ENCODE measurements at regions not wholly inside any gene's neighbourhood (a gene's known extent, or its start where the extent isn't known, plus 50 kb on each side); places are given as distances from the start of the nearest gene placed in this dataset.

DNA sequence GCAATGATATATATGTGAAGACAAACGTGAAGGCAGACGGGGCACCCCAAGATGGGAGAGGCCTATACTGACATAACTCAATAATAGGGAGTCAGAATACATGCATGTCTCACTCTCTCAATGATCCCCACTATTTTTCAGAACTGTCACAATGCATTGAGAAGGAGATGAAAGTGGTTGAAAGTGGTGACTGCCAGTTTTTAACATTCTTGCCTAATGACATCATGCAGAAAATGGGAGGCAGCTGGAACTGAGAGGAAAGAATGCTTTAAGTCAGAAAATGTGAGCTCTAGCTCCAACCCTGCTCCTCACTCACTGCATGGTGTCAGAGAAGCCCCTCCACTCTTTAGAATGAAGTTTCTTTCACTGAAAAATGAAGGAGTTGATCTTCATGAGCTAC, 55.3 kb upstream of the P2RY1 start (continued):
- TF ChIP-seq, protein P1, sequence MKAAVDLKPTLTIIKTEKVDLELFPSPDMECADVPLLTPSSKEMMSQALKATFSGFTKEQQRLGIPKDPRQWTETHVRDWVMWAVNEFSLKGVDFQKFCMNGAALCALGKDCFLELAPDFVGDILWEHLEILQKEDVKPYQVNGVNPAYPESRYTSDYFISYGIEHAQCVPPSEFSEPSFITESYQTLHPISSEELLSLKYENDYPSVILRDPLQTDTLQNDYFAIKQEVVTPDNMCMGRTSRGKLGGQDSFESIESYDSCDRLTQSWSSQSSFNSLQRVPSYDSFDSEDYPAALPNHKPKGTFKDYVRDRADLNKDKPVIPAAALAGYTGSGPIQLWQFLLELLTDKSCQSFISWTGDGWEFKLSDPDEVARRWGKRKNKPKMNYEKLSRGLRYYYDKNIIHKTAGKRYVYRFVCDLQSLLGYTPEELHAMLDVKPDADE (IDR thresholded peaks at IDR 0.05) = no peak
- TF ChIP-seq, protein P2, sequence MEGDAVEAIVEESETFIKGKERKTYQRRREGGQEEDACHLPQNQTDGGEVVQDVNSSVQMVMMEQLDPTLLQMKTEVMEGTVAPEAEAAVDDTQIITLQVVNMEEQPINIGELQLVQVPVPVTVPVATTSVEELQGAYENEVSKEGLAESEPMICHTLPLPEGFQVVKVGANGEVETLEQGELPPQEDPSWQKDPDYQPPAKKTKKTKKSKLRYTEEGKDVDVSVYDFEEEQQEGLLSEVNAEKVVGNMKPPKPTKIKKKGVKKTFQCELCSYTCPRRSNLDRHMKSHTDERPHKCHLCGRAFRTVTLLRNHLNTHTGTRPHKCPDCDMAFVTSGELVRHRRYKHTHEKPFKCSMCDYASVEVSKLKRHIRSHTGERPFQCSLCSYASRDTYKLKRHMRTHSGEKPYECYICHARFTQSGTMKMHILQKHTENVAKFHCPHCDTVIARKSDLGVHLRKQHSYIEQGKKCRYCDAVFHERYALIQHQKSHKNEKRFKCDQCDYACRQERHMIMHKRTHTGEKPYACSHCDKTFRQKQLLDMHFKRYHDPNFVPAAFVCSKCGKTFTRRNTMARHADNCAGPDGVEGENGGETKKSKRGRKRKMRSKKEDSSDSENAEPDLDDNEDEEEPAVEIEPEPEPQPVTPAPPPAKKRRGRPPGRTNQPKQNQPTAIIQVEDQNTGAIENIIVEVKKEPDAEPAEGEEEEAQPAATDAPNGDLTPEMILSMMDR (conservative IDR thresholded peaks at IDR 0.05; ENCODE audit: low read depth in 2 of 2) = no peak
- TF ChIP-seq NANOG (IDR thresholded peaks at IDR 0.05; ENCODE audit: borderline replicate concordance) (no peak), STAT1 (IDR thresholded peaks at IDR 0.05; ENCODE audit: unreplicated experiment) (no peak), CREB1 (CRISPR knock-in tag; IDR thresholded peaks at IDR 0.05; ENCODE audit: low read depth) (no peak), ZNF331 (CRISPR knock-in tag; IDR thresholded peaks at IDR 0.05; ENCODE audit: low read depth) (no peak), ZNF114 (CRISPR knock-in tag; IDR thresholded peaks at IDR 0.05) (no peak), EZH2phosphoT487 (IDR thresholded peaks at IDR 0.05; ENCODE audit: unreplicated experiment) (no peak), JUNB (IDR thresholded peaks at IDR 0.05; ENCODE audit: unreplicated experiment) (no peak), POLR2AphosphoS5 (IDR thresholded peaks at IDR 0.05; ENCODE audit: low read depth) (no peak)
- TF ChIP-seq, protein P3, sequence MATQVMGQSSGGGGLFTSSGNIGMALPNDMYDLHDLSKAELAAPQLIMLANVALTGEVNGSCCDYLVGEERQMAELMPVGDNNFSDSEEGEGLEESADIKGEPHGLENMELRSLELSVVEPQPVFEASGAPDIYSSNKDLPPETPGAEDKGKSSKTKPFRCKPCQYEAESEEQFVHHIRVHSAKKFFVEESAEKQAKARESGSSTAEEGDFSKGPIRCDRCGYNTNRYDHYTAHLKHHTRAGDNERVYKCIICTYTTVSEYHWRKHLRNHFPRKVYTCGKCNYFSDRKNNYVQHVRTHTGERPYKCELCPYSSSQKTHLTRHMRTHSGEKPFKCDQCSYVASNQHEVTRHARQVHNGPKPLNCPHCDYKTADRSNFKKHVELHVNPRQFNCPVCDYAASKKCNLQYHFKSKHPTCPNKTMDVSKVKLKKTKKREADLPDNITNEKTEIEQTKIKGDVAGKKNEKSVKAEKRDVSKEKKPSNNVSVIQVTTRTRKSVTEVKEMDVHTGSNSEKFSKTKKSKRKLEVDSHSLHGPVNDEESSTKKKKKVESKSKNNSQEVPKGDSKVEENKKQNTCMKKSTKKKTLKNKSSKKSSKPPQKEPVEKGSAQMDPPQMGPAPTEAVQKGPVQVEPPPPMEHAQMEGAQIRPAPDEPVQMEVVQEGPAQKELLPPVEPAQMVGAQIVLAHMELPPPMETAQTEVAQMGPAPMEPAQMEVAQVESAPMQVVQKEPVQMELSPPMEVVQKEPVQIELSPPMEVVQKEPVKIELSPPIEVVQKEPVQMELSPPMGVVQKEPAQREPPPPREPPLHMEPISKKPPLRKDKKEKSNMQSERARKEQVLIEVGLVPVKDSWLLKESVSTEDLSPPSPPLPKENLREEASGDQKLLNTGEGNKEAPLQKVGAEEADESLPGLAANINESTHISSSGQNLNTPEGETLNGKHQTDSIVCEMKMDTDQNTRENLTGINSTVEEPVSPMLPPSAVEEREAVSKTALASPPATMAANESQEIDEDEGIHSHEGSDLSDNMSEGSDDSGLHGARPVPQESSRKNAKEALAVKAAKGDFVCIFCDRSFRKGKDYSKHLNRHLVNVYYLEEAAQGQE (IDR thresholded peaks at IDR 0.05; ENCODE audit: unreplicated experiment) = no peak

DNA sequence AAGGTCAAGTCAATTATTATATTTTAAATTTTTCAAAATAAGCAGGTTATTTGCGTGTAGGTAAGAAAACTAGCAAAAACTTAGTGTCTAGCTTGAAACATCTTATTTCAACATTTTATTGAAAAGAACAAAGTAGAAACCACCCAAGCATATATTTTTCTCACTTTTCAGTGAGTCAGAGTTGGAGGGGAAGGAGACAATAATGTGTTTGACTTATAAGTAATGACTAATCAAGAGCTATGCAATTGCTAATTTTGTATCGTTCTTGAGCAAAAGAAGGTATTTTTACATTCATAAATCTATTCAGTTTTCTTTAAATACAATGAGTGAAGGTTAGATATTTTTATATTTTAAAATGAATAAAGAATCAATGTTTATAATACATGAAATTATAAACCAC, 54.4 kb upstream of the P2RY1 start:
- Histone ChIP-seq H3K27me3 (ENCODE audit: insufficient read depth) (no peaks in the 10 kb centered on the region), H3K4me1 (ENCODE audit: insufficient read depth) (0 out of 2 replicates have a peak, but pooled peaks cover 5% of the 10 kb centered on the region), H3K79me2 (replicated peaks; ENCODE audit: insufficient read depth) (no peaks in the 10 kb centered on the region), H4K20me1 (replicated peaks; ENCODE audit: insufficient read depth) (no peaks in the 10 kb centered on the region), H3K9me2 (ENCODE audit: insufficient read depth) (peaks cover 4% of the 10 kb centered on the region), H3K27ac (ENCODE audit: low read depth) (no peak overlapping the region), H3F3A (replicated peaks; ENCODE audit: low read depth) (no peaks in the 10 kb centered on the region), H3K4me3 (no peak overlapping the region), H3K36me3 (ENCODE audit: insufficient read depth) (no peaks in the 10 kb centered on the region), H2AFZ (no peak overlapping the region), H3K4me2 (no peak overlapping the region)
- H3K36me3 Mint-ChIP-seq (ENCODE audit: low read depth) = peaks cover 12% of the 10 kb centered on the region; the same call in 2 of the 3 replicates
- ATAC-seq (no peak), DNase-seq (ENCODE audit: low spot score) (no peak)
- peaks cover 6% of the 10 kb centered on the region; the same call in 2 of the 3 replicates for H3K4me1 Mint-ChIP-seq
- no peaks in the 10 kb centered on the region for H3K27me3 Mint-ChIP-seq (ENCODE audit: insufficient read depth, low read depth, poor library complexity)
- no peak overlapping the region for H3K4me3 Mint-ChIP-seq
- H3K9me3 Mint-ChIP-seq = peaks cover 14% of the 10 kb centered on the region
- no peak overlapping the region for H3K27ac Mint-ChIP-seq
- TF ChIP-seq, protein P4, sequence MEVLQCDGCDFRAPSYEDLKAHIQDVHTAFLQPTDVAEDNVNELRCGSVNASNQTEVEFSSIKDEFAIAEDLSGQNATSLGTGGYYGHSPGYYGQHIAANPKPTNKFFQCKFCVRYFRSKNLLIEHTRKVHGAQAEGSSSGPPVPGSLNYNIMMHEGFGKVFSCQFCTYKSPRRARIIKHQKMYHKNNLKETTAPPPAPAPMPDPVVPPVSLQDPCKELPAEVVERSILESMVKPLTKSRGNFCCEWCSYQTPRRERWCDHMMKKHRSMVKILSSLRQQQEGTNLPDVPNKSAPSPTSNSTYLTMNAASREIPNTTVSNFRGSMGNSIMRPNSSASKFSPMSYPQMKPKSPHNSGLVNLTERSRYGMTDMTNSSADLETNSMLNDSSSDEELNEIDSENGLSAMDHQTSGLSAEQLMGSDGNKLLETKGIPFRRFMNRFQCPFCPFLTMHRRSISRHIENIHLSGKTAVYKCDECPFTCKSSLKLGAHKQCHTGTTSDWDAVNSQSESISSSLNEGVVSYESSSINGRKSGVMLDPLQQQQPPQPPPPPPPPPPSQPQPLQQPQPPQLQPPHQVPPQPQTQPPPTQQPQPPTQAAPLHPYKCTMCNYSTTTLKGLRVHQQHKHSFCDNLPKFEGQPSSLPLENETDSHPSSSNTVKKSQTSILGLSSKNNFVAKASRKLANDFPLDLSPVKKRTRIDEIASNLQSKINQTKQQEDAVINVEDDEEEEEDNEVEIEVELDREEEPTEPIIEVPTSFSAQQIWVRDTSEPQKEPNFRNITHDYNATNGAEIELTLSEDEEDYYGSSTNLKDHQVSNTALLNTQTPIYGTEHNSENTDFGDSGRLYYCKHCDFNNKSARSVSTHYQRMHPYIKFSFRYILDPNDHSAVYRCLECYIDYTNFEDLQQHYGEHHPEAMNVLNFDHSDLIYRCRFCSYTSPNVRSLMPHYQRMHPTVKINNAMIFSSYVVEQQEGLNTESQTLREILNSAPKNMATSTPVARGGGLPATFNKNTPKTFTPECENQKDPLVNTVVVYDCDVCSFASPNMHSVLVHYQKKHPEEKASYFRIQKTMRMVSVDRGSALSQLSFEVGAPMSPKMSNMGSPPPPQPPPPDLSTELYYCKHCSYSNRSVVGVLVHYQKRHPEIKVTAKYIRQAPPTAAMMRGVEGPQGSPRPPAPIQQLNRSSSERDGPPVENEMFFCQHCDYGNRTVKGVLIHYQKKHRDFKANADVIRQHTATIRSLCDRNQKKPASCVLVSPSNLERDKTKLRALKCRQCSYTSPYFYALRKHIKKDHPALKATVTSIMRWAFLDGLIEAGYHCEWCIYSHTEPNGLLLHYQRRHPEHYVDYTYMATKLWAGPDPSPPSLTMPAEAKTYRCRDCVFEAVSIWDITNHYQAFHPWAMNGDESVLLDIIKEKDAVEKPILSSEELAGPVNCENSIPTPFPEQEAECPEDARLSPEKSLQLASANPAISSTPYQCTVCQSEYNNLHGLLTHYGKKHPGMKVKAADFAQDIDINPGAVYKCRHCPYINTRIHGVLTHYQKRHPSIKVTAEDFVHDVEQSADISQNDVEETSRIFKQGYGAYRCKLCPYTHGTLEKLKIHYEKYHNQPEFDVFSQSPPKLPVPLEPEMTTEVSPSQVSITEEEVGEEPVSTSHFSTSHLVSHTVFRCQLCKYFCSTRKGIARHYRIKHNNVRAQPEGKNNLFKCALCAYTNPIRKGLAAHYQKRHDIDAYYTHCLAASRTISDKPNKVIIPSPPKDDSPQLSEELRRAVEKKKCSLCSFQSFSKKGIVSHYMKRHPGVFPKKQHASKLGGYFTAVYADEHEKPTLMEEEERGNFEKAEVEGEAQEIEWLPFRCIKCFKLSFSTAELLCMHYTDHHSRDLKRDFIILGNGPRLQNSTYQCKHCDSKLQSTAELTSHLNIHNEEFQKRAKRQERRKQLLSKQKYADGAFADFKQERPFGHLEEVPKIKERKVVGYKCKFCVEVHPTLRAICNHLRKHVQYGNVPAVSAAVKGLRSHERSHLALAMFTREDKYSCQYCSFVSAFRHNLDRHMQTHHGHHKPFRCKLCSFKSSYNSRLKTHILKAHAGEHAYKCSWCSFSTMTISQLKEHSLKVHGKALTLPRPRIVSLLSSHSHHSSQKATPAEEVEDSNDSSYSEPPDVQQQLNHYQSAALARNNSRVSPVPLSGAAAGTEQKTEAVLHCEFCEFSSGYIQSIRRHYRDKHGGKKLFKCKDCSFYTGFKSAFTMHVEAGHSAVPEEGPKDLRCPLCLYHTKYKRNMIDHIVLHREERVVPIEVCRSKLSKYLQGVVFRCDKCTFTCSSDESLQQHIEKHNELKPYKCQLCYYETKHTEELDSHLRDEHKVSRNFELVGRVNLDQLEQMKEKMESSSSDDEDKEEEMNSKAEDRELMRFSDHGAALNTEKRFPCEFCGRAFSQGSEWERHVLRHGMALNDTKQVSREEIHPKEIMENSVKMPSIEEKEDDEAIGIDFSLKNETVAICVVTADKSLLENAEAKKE (CRISPR knock-in tag; IDR thresholded peaks at IDR 0.05) = no peak
